Body of pancreas (tissue), 4 donors: ENCODE measurements at regions not wholly inside any gene's neighbourhood (a gene's known extent, or its start where the extent isn't known, plus 50 kb on each side); places are given as distances from the start of the nearest gene placed in this dataset.

Experiments
- ATAC-seq: fragments of 150-250 bp; one replicate; pipeline ENCODE4 v1.9.1; 2016
- DNase-seq, 4 donors: peaks; one replicate each; pipeline ENCODE4 v3.0.0-alpha.2; 2019
- H3K27ac ChIP-seq, 4 donors: fragments of 200-600 bp; sonication (generic); 1 replicate in 3 of 4; 2 replicates in 1 of 4; pipeline versions ENCODE4 v1.5.1 to v1.6.1; 2016 to 2019; ENCODE audit warnings: mild to moderate bottlenecking in 1 of 4, mixed read lengths in 1 of 4, moderate library complexity in 1 of 4
- H3K27me3 ChIP-seq, 2 donors: fragments of 200-600 bp; sonication (generic); one replicate each; pipeline ENCODE4 v1.6.0; 2016; ENCODE audit warnings: mild to moderate bottlenecking in 1 of 2
- H3K36me3 ChIP-seq, 2 donors: fragments of 200-600 bp; sonication (generic); replicated peaks in 1 of 2; 2 replicates each; pipeline ENCODE4 v1.5.1; 2016; ENCODE audit warnings: low read depth in 2 of 2; ENCODE audit not compliant: insufficient read depth in 1 of 2
- H3K4me1 ChIP-seq: fragments of 200-600 bp; sonication (generic); one replicate; pipeline ENCODE4 v1.6.0; 2016
- H3K4me3 ChIP-seq, 2 donors: fragments of 200-600 bp; sonication (generic); 1 replicate in 1 of 2; 2 replicates in 1 of 2; pipeline ENCODE4 v1.5.1; 2016 to 2019
- H3K9me3 ChIP-seq, 3 donors: fragments of 200-600 bp; sonication (generic); 1 replicate in 2 of 3; 2 replicates in 1 of 3; pipeline ENCODE4 v1.5.1; 2016
- CTCF ChIP-seq, 7 experiments: fragments of 450-650 bp in 4 of 7; fragments of 200-600 bp in 3 of 7; sonication (generic) in 3 of 7; IDR thresholded peaks; one replicate each; pipeline ENCODE4 v1.5.1; 2016 to 2019; ENCODE audit warnings: antibody characterized with exemption in 7 of 7
- POLR2A ChIP-seq, 3 donors: fragments of 450-650 bp; IDR thresholded peaks; one replicate each; pipeline ENCODE4 v1.6.1; 2016; ENCODE audit warnings: antibody characterized with exemption in 3 of 3, mild to moderate bottlenecking in 2 of 3
- WGBS, 2 donors: methylation state at CpG; one replicate each; pipeline ENCODE4 v1.1.5; 2017; 5-methylcytosine and 5-hydroxymethylcytosine counted together
- intact Hi-C: fragments of 100-400 bp; cut with DNase I; formaldehyde crosslinking; loops from one replicate; pipeline ENCODE4 v1.15.1; 2023

DNA sequence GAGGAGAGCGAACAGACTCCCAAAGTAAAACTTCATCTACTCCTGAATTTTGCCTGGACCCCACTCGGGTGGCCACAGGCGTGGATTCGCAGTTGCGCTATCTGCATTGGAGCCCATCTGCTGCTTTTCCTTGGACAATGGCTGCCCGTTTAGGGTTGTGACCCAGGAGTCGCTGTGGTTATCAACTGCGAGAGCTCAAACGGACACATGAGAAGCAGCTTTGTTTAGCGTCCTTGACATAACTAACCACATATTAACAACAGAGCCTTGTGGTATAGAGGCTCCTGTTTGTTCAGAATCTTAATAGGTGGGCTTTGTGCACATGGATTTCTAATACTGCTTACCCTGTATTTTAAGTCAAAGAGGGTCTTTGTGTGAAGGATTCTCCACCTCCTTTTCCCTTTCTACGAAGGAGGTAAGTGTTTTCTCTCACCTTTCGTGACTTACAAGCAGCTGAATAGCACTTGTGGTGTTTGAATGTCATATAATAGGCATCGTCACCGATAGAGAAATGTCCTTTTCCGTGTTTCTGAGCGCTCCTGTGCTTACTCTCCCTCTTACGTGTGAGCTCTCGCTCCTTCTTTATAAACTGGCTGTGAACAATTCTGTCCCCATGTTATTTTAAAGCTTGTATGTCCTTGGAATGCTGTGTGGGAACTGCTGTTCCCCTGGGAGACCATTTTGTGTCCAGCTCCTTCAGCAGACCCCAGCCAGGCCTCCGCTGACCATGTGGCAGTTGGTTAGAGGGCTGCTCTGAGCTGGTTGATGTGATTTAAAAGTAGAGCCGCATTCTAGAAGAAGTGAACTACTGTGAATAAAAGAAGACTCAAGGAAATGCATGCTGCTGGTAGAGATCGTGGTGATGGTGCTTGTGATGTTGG lies 441.4 kb downstream of the RPS6KC1 start:
- Histone ChIP-seq H3K4me1 (no peaks in the 10 kb centered on the region), H3K27me3 (no peaks in the 10 kb centered on the region), H3K27ac (no peak overlapping the region), H3K4me3 (no peak overlapping the region), H3K36me3 (no peaks in the 10 kb centered on the region), H3K9me3 (no peaks in the 10 kb centered on the region)
- DNase-seq (no peak), ATAC-seq (no peak)
- intact Hi-C loops: no loop called here
- no peak for TF ChIP-seq CTCF (IDR thresholded peaks at IDR 0.05)
- no peak for TF ChIP-seq POLR2A (IDR thresholded peaks at IDR 0.05)
- 69 to 70% methylated on average over 21 of the region's 21 CpGs for WGBS, 2 donors

DNA sequence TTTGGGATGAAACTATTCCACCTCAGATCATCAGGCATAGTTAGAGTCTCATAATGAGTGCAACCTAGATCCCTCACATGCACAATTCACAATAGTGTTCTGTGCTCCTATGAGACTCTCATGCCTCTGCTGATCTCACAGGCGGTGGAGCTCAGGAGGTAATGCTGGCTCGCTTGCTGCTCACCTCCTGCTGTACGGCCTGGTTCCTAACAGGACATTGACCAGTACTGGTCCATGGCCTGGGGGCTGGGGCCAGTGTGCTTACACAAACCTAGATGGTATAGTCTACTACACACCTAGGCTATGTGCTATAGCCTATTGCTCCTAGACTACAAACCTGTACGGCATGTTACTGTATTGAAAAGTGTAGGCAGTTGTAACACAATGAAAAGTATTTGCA lies 448.4 kb downstream of the RPS6KC1 start:
- intact Hi-C loops: no loop called here
- no peaks in the 10 kb centered on the region for H3K36me3 ChIP-seq
- DNase-seq (no peak), ATAC-seq (no peak)
- no peaks in the 10 kb centered on the region for H3K27me3 ChIP-seq
- H3K4me3 ChIP-seq: no peak overlapping the region
- TF ChIP-seq POLR2A (IDR thresholded peaks at IDR 0.05) (no peak), CTCF (IDR thresholded peaks at IDR 0.05) (no peak)
- H3K27ac ChIP-seq: no peak overlapping the region
- H3K4me1 ChIP-seq: no peaks in the 10 kb centered on the region
- WGBS, 2 donors: 93 to 96% methylated on average over 4 of the region's 4 CpGs
- H3K9me3 ChIP-seq: no peaks in the 10 kb centered on the region

- intact Hi-C loops: no loop called here
- no peak for DNase-seq
- H3K36me3 ChIP-seq: no peaks in the 10 kb centered on the region
- no peaks in the 10 kb centered on the region for H3K27me3 ChIP-seq
- H3K4me1 ChIP-seq: no peaks in the 10 kb centered on the region
- TF ChIP-seq POLR2A (IDR thresholded peaks at IDR 0.05): no peak
- TF ChIP-seq CTCF (IDR thresholded peaks at IDR 0.05): no peak
- WGBS, 2 donors: 74 to 76% methylated on average over 7 of the region's 7 CpGs
- H3K27ac ChIP-seq: no peak overlapping the region
- no peaks in the 10 kb centered on the region for H3K9me3 ChIP-seq
- H3K4me3 ChIP-seq: no peak overlapping the region
- ATAC-seq: no peak
Measured at GRCh38 chr1:213507472-213508223, 456.6 kb downstream of the RPS6KC1 start.

DNA sequence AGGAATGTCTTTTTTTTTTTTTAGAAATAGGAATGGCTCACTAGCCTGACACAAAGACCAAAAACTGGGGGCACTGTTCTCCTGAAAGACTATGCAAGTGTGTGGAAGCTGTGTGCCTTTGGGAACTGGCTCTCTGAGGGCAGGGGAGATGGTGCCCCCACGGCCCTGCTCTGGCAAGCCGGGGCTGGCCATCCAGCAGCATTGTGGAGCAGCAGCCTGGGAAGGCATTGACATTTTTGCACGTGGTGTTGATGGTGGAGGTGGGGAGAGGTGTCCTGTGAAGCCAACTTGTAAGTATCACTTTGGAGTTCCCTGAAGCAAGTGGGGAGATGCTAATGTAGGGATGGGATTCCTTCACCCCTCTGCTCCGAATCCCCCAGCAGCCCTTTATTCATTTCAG lies 460.1 kb downstream of the RPS6KC1 start:
- Histone ChIP-seq H3K4me1 (no peaks in the 10 kb centered on the region), H3K27me3 (no peaks in the 10 kb centered on the region), H3K9me3 (no peaks in the 10 kb centered on the region), H3K27ac (no peak overlapping the region), H3K36me3 (no peaks in the 10 kb centered on the region), H3K4me3 (no peak overlapping the region)
- TF ChIP-seq CTCF (IDR thresholded peaks at IDR 0.05) (no peak), POLR2A (IDR thresholded peaks at IDR 0.05) (no peak)
- 60 to 61% methylated on average over 4 of the region's 4 CpGs for WGBS, 2 donors
- intact Hi-C loops: no loop called here
- no peak for ATAC-seq
- no peak for DNase-seq
